MG63 (cell line): ENCODE measurements at regions not wholly inside any gene's neighbourhood (a gene's known extent, or its start where the extent isn't known, plus 50 kb on each side); places are given as distances from the start of the nearest gene placed in this dataset.

ENCODE experiments used
- DNase-seq: peaks from one replicate; pipeline ENCODE4 v3.0.0-alpha.2; 2020
- H3K27me3 ChIP-seq: fragments of 250-450 bp; sonication (Bioruptor Pico); 2 replicates; pipeline ENCODE4 v1.5.1; 2020; ENCODE audit warnings: mild to moderate bottlenecking, moderate library complexity
- H3K36me3 ChIP-seq: fragments of 250-450 bp; sonication (Bioruptor Pico); 2 replicates; pipeline ENCODE4 v1.5.1; 2020; ENCODE audit warnings: mild to moderate bottlenecking, moderate library complexity
- H3K4me3 ChIP-seq: fragments of 250-450 bp; sonication (Bioruptor Pico); 2 replicates; pipeline ENCODE4 v1.5.1; 2020; ENCODE audit warnings: mild to moderate bottlenecking, moderate library complexity
- H3K9me3 ChIP-seq: fragments of 250-450 bp; sonication (Bioruptor Pico); 2 replicates; pipeline ENCODE4 v1.5.1; 2020; ENCODE audit warnings: mild to moderate bottlenecking, moderate library complexity

DNA sequence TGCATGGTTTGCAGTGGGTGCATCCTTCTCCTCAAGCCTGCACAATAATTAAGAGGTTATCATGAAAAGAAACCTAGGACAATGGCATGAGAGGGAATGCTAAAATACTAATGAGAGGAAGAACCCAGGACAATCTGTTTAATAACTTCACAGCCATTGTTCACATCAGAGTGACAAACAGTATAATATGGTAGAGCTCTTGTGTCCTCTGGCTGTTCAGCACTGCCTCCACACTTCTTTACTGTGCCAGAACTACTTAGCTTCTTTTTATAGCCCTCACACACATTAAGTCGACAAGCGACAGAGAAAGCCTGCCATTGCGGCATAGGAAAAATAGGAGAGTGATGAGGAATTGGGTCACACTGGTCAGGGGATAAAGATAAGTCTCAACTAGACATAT is 65.0 kb upstream of the MEIS2 start:
- no peaks in the 10 kb centered on the region for H3K9me3 ChIP-seq
- no peaks in the 10 kb centered on the region for H3K36me3 ChIP-seq
- DNase-seq: no peak
- no peak overlapping the region for H3K4me3 ChIP-seq
- no peaks in the 10 kb centered on the region for H3K27me3 ChIP-seq

DNA sequence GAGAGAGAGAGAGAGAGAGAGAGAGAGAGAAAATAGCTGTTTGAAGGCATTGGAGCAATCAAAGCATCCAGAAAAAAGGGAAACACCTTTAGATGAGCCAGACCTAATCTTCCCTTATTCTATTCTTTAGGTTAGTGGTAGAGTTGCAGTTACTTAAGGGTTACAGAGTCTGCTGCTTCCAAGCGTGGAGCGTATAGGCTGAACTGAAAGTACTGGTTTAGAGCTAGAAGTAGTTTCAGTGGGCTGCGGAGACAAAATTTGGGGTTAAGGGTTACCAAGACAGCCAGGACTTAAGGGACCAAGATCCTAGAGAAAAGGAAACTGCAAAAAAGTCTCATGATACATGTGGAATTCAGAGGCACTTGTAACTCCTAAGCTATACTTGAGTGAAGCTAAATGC is 66.1 kb upstream of the MEIS2 start:
- Histone ChIP-seq H3K27me3 (no peaks in the 10 kb centered on the region), H3K9me3 (no peaks in the 10 kb centered on the region), H3K36me3 (no peaks in the 10 kb centered on the region), H3K4me3 (no peak overlapping the region)
- no peak for DNase-seq

DNA sequence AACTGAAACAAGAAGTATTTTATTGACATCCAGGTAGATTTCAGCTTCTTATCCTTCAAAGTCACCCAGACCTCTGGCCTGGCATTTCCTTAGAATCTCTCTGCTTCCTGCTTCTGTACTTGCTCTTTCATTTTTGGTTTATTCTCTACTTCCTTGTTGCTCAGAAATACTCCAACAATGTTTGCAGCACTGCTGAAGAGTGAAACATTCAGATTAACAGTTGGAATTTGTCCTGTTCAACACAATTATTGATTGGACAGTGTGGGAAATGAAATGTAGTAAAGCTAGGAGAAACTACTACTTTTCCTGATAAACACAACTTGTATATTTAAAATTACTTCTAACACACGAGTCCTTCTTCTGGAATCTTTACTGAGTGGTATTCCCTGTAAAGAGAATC is 81.0 kb upstream of the MEIS2 start:
- DNase-seq: no peak

GRCh38 chr15:37199545-37199944 is 99.2 kb upstream of the MEIS2 start:
- Histone ChIP-seq H3K27me3 (no peaks in the 10 kb centered on the region), H3K36me3 (no peaks in the 10 kb centered on the region), H3K4me3 (no peak overlapping the region), H3K9me3 (no peaks in the 10 kb centered on the region)
- DNase-seq: no peak

More for the DNA sequence above, 81.0 kb upstream of the MEIS2 start:
- Histone ChIP-seq H3K9me3 (no peaks in the 10 kb centered on the region), H3K4me3 (no peak overlapping the region), H3K27me3 (no peaks in the 10 kb centered on the region), H3K36me3 (no peaks in the 10 kb centered on the region)

GRCh38 chr15:37203050-37203449 is 102.7 kb upstream of the MEIS2 start:
- Histone ChIP-seq H3K4me3 (no peak overlapping the region), H3K9me3 (no peaks in the 10 kb centered on the region), H3K27me3 (no peaks in the 10 kb centered on the region), H3K36me3 (no peaks in the 10 kb centered on the region)
- no peak for DNase-seq

- H3K9me3 ChIP-seq: no peaks in the 10 kb centered on the region
- no peaks in the 10 kb centered on the region for H3K27me3 ChIP-seq
- no peak for DNase-seq
Observed at GRCh38 chr15:37204692-37205091, 104.3 kb upstream of the MEIS2 start.

DNA sequence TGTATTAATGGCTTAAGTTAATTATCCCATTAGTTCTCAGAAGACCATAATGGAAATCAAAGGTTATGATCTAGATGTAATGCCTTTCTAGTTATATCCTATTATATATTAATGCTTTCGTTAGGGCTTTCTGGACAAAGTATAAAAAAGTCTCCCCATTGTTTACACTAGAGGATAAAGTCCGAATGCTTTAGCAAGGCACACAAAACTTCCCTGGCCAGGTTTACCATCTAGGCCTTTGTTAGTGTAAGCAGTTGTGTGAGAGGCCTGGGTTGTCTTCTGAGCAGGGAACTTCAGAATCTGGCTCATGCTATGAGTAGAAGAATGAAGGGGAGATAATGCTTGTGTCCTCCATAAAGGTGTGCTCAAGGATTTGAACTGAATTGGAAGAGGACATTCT is 106.3 kb upstream of the MEIS2 start:
- no peak for DNase-seq
- Histone ChIP-seq H3K36me3 (no peaks in the 10 kb centered on the region), H3K9me3 (no peaks in the 10 kb centered on the region), H3K27me3 (no peaks in the 10 kb centered on the region), H3K4me3 (no peak overlapping the region)

More at GRCh38 chr15:37204692-37205091, 104.3 kb upstream of the MEIS2 start:
- H3K4me3 ChIP-seq: no peak overlapping the region
- no peaks in the 10 kb centered on the region for H3K36me3 ChIP-seq

GRCh38 chr15:37208146-37209040 is 108.0 kb upstream of the MEIS2 start:
- no peak for DNase-seq
- H3K27me3 ChIP-seq: no peaks in the 10 kb centered on the region
- no peak overlapping the region for H3K4me3 ChIP-seq
- no peaks in the 10 kb centered on the region for H3K36me3 ChIP-seq
- H3K9me3 ChIP-seq: no peaks in the 10 kb centered on the region

GRCh38 chr15:37209041-37209363 is 108.7 kb upstream of the MEIS2 start:
- Histone ChIP-seq H3K27me3 (no peaks in the 10 kb centered on the region), H3K9me3 (no peaks in the 10 kb centered on the region), H3K36me3 (no peaks in the 10 kb centered on the region), H3K4me3 (no peak overlapping the region)
- DNase-seq: no peak

GRCh38 chr15:37217567-37217966 is 117.2 kb upstream of the MEIS2 start:
- Histone ChIP-seq H3K9me3 (no peaks in the 10 kb centered on the region), H3K36me3 (no peaks in the 10 kb centered on the region), H3K27me3 (no peaks in the 10 kb centered on the region), H3K4me3 (no peak overlapping the region)
- no peak for DNase-seq

GRCh38 chr15:37218351-37218916 is 118.1 kb upstream of the MEIS2 start:
- H3K4me3 ChIP-seq: no peak overlapping the region
- no peaks in the 10 kb centered on the region for H3K36me3 ChIP-seq
- no peak for DNase-seq
- H3K9me3 ChIP-seq: no peaks in the 10 kb centered on the region
- no peaks in the 10 kb centered on the region for H3K27me3 ChIP-seq

GRCh38 chr15:37219211-37219701 is 118.9 kb upstream of the MEIS2 start:
- DNase-seq: no peak
- Histone ChIP-seq H3K4me3 (no peak overlapping the region), H3K36me3 (no peaks in the 10 kb centered on the region), H3K9me3 (no peaks in the 10 kb centered on the region), H3K27me3 (no peaks in the 10 kb centered on the region)

- no peak overlapping the region for H3K4me3 ChIP-seq
- H3K27me3 ChIP-seq: no peaks in the 10 kb centered on the region
- no peaks in the 10 kb centered on the region for H3K9me3 ChIP-seq
- DNase-seq: no peak
- H3K36me3 ChIP-seq: no peaks in the 10 kb centered on the region
Observed at GRCh38 chr15:37220949-37221670, 120.8 kb upstream of the MEIS2 start.

DNA sequence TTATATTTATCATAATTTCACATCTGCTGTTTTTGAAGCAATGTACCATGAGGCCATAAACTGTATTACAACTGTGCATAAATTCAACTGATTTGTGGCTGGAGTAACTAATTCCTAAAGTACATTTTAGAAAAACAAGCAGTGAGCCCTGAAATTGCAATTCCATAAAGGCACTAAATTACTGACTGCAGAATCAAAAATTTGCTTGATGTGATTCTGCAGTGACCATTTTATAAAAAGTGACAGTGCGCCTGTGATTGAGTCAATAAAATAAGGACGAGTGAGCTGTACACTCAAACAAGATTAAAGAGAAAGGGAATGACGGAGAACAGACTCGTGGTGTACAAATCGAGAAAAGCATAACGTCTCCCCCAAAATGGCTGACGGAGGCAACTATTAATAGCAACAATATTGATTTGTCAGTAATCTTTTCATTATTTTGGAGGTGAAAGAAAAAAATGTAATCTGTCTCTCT is 121.4 kb upstream of the MEIS2 start:
- Histone ChIP-seq H3K27me3 (no peaks in the 10 kb centered on the region), H3K4me3 (no peak overlapping the region), H3K9me3 (no peaks in the 10 kb centered on the region), H3K36me3 (no peaks in the 10 kb centered on the region)
- no peak for DNase-seq

DNA sequence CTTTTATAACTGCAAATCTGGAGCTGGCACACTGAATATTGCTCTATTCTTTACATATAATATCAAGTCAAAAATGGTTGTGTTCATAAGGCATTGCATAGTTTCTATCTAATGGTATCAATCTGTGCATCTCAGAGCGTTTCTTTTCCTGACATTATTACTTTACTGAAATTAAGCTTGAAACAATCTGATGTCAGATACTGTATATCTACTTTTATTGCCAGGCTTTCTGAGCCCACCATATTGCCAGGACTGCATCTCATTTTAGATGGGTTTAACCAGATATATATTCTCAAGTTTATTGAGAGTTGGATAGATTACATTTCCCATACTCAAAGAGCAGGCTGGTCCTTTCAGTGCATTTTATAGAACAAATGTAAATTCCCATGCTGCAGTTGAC is 122.7 kb upstream of the MEIS2 start:
- Histone ChIP-seq H3K27me3 (no peaks in the 10 kb centered on the region), H3K36me3 (no peaks in the 10 kb centered on the region), H3K9me3 (no peaks in the 10 kb centered on the region), H3K4me3 (no peak overlapping the region)
- DNase-seq: no peak

DNA sequence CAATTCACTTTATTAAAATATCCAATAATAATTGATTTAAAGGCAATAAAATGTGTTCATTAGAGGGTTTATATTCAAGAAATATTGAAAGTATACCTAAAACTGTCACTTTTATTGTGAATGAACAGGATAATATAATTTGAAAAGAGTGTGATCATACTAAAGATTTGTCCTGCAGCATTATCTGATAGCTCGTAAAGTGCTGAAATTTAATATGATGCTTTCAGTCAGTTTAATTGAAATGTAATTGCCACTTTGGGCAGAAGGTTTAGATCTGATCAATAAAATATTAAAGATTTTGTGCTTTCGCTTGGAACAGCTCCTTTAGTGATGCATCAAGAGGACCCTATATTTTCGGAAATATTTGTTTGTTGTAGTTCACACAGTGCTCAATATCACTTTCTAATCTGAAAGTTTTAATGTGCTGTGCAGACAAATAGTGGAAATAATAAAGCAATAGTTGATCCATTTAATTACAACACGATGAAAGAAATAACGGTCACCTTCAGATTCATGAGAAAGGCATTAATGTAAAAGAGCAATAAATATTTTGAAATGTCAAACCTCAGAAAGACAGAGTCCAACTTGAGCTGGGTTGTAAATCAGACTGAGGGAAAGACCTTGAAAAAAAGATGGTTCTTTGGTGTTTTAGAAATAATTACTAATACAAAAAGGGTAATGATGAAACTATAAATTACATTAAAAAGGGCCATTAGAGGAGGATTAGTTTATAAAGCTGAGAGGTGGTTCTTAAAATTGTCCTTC is 129.7 kb upstream of the MEIS2 start:
- no peaks in the 10 kb centered on the region for H3K27me3 ChIP-seq
- H3K36me3 ChIP-seq: no peaks in the 10 kb centered on the region
- no peaks in the 10 kb centered on the region for H3K9me3 ChIP-seq
- H3K4me3 ChIP-seq: no peak overlapping the region
- DNase-seq: no peak

GRCh38 chr15:37245358-37245757 is 145.0 kb upstream of the MEIS2 start:
- Histone ChIP-seq H3K36me3 (no peaks in the 10 kb centered on the region), H3K9me3 (no peaks in the 10 kb centered on the region), H3K27me3 (no peaks in the 10 kb centered on the region), H3K4me3 (no peak overlapping the region)
- DNase-seq: no peak
